IPS-20b (cell line): ENCODE measurements at regions not wholly inside any gene's neighbourhood (a gene's known extent, or its start where the extent isn't known, plus 50 kb on each side); places are given as distances from the start of the nearest gene placed in this dataset.

Experiments used
- H3K27ac ChIP-seq: one replicate; pipeline ENCODE4 v1.5.1; 2013; ENCODE audit warnings: low read length
- H3K27me3 ChIP-seq: 2 replicates; pipeline ENCODE4 v1.6.1; 2013; ENCODE audit warnings: mild to moderate bottlenecking, low read length, inconsistent platforms; ENCODE audit not compliant: insufficient read depth
- H3K36me3 ChIP-seq: 2 replicates; pipeline ENCODE4 v1.6.1; 2013; ENCODE audit warnings: low read depth, mild to moderate bottlenecking, inconsistent platforms, low read length, moderate library complexity; ENCODE audit not compliant: insufficient read depth
- H3K4me1 ChIP-seq: 2 replicates; pipeline ENCODE4 v1.6.1; 2013; ENCODE audit warnings: mild to moderate bottlenecking, control low read depth, inconsistent platforms, low read length, moderate library complexity; ENCODE audit not compliant: insufficient read depth
- H3K4me3 ChIP-seq: 2 replicates; pipeline ENCODE4 v1.5.1; 2013; ENCODE audit warnings: mild to moderate bottlenecking, low read length, inconsistent platforms
- H3K9ac ChIP-seq: 2 replicates; pipeline ENCODE4 v1.6.1; 2013; ENCODE audit warnings: low read depth, mild to moderate bottlenecking, inconsistent platforms, low read length, moderate library complexity
- H3K9me3 ChIP-seq: 2 replicates; pipeline ENCODE4 v1.6.1; 2013; ENCODE audit warnings: mild to moderate bottlenecking, low read depth, low read length, inconsistent platforms; ENCODE audit not compliant: insufficient read depth

DNA sequence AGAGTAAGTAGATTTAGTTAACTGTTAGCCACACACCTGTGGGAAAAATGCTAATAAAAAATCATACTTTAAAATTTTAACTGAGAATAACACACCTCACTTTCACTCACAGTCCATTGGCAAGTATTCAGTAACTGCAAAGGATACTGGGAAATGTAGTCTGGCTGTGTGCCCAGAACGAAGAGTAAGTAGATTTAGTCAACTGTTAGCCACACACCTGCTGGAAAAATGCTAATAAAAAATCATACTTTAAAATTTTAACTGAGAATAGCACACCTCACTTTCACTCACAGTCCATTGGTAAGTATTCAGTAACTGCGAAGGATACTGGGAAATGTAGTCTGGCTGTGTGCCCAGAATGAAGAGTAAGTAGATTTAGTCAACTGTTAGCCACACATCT lies 178.4 kb upstream of the NWD2 start:
- no peaks in the 10 kb centered on the region for H3K9me3 ChIP-seq
- H3K4me3 ChIP-seq, result no peak overlapping the region
- no peaks in the 10 kb centered on the region for H3K27me3 ChIP-seq
- no peak overlapping the region for H3K27ac ChIP-seq
- H3K36me3 ChIP-seq, result no peaks in the 10 kb centered on the region
- H3K4me1 ChIP-seq, result no peaks in the 10 kb centered on the region
- H3K9ac ChIP-seq, result no peak overlapping the region

DNA sequence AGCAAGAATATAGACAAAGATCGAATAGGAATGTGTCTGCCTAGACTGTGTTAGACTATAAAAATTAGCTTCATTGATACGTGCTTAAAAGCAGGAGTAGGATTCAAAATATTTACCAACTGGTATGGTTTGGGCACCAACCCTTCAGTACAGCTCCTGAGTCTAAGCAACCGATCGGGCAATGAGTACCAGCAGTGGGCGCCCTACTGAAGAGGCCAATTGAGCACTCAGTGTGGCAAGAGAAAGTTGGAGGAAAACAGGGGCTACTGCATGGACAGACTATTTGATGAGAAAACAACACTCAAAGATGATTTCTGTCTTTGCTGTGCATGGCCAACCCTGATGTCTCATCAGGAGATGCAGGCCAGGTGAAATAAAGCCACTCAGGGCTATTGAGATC lies 176.0 kb upstream of the NWD2 start:
- Histone ChIP-seq H3K27me3 (no peaks in the 10 kb centered on the region), H3K4me1 (no peaks in the 10 kb centered on the region), H3K36me3 (no peaks in the 10 kb centered on the region), H3K27ac (no peak overlapping the region), H3K9me3 (no peaks in the 10 kb centered on the region), H3K4me3 (no peak overlapping the region), H3K9ac (no peak overlapping the region)

DNA sequence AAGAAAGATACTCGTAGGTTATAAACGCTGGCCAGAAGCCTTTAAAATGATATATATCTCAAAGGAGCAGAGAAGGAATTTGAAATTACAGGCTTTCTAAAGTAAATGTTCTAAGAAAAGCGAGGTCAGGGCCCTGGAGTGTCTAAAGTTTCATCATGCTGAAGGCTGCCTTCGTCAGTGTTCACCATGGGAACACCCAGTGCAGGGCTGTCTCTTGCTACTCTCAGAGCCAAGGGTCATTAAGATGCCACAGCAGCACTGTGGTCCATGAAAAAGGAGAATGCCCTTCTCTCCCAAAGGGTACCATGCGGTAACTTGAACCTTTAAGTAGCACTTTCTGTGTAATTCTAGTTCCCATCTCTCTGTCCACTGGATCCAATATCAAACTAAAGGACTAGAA lies 174.5 kb upstream of the NWD2 start:
- no peak overlapping the region for H3K4me3 ChIP-seq

DNA sequence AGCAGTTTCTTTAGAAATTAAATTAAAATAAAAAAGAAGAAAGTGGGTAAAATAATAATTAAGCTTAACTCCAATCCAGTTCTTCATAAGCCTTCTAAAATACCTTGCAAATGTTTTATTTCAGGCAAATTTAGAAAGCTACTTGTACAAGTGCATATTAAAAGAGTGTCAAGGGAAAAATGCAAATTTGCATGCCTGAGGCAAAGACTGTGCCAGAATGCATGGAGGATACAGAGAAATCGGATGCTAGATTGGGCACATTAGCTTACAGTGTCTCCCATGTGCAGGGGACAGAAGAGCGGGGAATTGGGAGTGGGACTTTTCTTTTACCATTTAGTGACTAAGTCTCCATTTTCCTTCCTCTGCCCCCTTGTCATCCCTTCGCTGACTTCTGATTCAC lies 173.0 kb upstream of the NWD2 start:
- Histone ChIP-seq H3K27me3 (no peaks in the 10 kb centered on the region), H3K9me3 (no peaks in the 10 kb centered on the region), H3K9ac (no peak overlapping the region), H3K27ac (no peak overlapping the region), H3K4me1 (no peaks in the 10 kb centered on the region), H3K4me3 (no peak overlapping the region), H3K36me3 (no peaks in the 10 kb centered on the region)

More for the DNA sequence above, 174.5 kb upstream of the NWD2 start:
- H3K9me3 ChIP-seq, result no peaks in the 10 kb centered on the region
- no peaks in the 10 kb centered on the region for H3K27me3 ChIP-seq
- no peak overlapping the region for H3K27ac ChIP-seq
- H3K9ac ChIP-seq, result no peak overlapping the region
- no peaks in the 10 kb centered on the region for H3K4me1 ChIP-seq
- no peaks in the 10 kb centered on the region for H3K36me3 ChIP-seq

DNA sequence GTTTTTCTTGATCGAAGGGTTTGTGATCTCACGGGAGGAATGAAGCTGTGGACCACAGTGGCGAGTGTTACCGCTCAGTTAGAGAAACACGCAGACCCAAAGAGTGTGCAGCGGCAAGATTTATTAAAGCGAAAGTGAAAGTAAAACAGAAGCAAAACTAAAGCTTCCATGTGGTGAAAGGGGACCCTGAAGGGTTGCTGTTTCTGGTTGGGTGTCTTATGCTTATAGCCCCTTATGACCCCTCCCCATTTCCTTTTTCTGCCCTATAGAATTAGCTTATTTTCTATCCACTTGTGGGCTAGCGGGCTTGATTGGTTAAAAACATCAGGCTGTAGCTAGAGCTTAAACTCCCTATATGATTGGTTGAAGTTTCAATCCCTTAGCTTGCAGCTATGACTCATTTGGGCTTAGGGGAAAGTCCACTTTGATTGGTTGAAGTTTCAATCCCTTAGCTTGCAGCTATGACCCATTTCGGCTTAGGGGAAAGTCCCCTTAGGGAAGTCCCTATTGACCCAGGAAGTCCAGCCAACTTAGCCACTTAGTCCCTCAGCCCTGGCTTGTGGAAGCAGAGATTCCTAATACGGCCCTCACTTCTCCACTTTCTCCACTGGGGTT lies 171.2 kb upstream of the NWD2 start:
- no peak overlapping the region for H3K4me3 ChIP-seq
- H3K9me3 ChIP-seq, result no peaks in the 10 kb centered on the region
- H3K27me3 ChIP-seq, result no peaks in the 10 kb centered on the region
- no peak overlapping the region for H3K27ac ChIP-seq
- H3K36me3 ChIP-seq, result no peaks in the 10 kb centered on the region
- no peaks in the 10 kb centered on the region for H3K4me1 ChIP-seq
- no peak overlapping the region for H3K9ac ChIP-seq

DNA sequence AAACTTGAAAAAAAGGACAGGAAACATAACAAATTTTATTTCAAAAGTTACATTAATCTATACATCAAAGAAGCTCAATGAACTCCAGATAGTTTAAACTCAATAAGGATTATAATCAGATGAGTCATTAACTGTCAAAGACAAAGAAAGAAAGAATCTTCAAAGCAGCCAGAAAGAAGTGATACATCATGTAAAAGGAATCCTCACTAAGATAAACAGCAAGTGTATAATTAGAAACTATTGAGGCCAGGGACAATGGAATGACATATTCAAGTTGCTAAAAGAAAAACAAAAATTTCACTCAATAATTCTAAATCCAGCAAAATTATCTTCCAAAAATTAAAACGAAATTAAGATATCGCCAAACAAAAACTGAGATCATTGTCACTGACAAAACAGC lies 161.6 kb upstream of the NWD2 start:
- H3K27me3 ChIP-seq, result no peaks in the 10 kb centered on the region
- no peak overlapping the region for H3K9ac ChIP-seq
- no peak overlapping the region for H3K4me3 ChIP-seq
- no peaks in the 10 kb centered on the region for H3K36me3 ChIP-seq
- H3K9me3 ChIP-seq, result peaks cover 18% of the 10 kb centered on the region
- no peaks in the 10 kb centered on the region for H3K4me1 ChIP-seq
- H3K27ac ChIP-seq, result no peak overlapping the region

DNA sequence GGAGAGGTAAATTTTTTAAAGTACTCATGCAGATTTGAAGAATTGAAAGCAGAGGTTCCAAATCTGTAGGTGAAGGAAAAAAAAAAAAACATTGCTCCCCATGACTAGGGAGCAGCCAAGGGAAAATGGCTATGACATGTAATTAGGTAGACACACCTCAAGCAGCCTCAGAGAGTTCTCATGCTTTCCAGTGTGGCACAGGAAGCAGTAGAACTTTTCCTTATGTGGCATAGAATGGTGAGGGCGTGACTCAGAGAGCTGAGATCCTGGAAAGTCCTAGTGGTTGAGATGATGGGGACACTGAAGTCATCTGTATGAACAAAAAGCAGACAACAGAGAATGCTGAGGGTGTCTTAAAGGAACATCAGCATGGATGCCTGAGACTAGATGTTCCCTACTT lies 148.6 kb upstream of the NWD2 start:
- Histone ChIP-seq H3K4me1 (no peaks in the 10 kb centered on the region), H3K27me3 (no peaks in the 10 kb centered on the region), H3K9me3 (no peaks in the 10 kb centered on the region), H3K9ac (no peak overlapping the region), H3K4me3 (no peak overlapping the region), H3K27ac (no peak overlapping the region), H3K36me3 (no peaks in the 10 kb centered on the region)

DNA sequence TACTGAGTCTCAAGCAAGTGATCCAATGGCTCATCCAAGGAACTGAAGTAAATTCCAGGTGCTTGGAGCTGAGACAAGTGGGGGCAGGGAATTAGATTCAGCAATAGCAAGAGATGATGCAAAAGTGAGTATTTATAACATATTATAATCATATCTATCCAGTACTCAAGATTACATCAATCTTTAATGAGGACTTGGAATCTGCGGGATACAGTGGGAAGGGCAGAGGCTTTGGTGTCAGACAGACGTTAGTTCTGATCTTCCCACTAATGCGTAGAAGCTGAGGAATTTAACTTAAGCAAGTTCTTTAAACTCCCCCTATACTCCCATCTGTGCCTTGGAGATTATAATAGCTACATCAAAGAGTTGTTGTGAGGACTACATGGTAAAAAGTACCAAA lies 143.4 kb upstream of the NWD2 start:
- H3K27ac ChIP-seq, result no peak overlapping the region
- H3K4me3 ChIP-seq, result no peak overlapping the region
- no peaks in the 10 kb centered on the region for H3K36me3 ChIP-seq
- H3K9me3 ChIP-seq, result no peaks in the 10 kb centered on the region
- H3K4me1 ChIP-seq, result no peaks in the 10 kb centered on the region
- H3K9ac ChIP-seq, result no peak overlapping the region
- no peaks in the 10 kb centered on the region for H3K27me3 ChIP-seq

DNA sequence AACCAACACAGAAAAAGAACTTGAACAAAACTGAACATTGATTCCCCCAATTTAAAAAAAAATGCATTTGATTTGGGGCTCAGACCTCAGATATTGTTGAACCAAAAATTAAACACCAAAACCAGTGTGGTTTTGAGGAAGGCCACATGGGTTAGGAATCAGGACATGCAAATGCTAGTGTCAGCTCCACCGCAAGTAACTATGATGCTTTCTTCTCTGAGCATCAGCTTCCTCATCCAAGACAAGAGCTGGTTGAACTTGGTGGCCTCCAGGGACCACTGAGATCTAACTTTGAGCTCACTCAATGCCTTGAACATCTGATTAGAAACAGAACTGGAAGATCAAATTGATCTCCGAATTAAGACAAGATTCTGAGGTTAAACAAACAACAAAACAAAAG lies 142.9 kb upstream of the NWD2 start:
- Histone ChIP-seq H3K9me3 (no peaks in the 10 kb centered on the region), H3K9ac (no peak overlapping the region), H3K4me3 (no peak overlapping the region), H3K27ac (no peak overlapping the region), H3K4me1 (no peaks in the 10 kb centered on the region), H3K36me3 (no peaks in the 10 kb centered on the region), H3K27me3 (no peaks in the 10 kb centered on the region)

DNA sequence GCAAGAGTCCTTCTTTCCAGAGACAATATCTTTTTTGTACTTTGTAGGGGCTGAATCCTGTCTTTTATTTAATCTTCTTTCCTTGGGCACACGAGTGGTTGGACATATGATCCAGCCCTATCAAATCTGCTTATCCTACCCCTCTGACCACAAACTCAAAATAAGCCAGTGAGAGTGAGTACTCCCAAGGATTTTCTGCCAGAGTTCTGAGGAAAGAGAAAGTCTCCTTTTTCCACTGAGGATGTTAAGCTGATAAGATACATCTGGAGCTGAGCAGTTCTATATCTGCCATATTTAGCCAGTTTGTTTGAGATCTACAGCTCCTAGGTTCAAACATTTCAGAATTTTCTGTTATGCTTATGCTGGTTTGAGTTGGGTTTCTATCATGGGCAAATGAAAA lies 134.8 kb upstream of the NWD2 start:
- Histone ChIP-seq H3K4me3 (no peak overlapping the region), H3K27ac (no peak overlapping the region), H3K4me1 (no peaks in the 10 kb centered on the region), H3K36me3 (no peaks in the 10 kb centered on the region), H3K9ac (no peak overlapping the region), H3K27me3 (no peaks in the 10 kb centered on the region), H3K9me3 (no peaks in the 10 kb centered on the region)

DNA sequence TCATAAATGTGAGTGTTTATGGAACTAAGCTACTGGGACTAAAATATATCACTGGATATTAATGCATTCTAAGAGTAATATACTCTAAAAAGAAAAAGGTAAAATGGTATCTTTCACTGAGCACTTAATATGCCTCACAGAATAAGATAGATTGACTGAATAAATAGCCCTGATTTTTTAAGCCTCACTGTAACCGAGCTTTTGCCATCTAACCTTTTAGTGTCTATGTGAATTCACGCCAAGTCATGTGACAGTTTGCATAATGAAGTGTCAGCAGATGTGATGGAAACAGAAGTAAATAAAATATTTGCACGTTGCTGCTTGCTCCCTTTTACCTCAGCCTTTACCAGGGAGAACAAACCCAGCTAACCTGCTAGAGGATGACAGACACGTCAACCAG lies 119.7 kb upstream of the NWD2 start:
- Histone ChIP-seq H3K27ac (no peak overlapping the region), H3K9ac (no peak overlapping the region), H3K27me3 (no peaks in the 10 kb centered on the region), H3K4me3 (no peak overlapping the region), H3K4me1 (no peaks in the 10 kb centered on the region), H3K36me3 (no peaks in the 10 kb centered on the region), H3K9me3 (no peaks in the 10 kb centered on the region)

DNA sequence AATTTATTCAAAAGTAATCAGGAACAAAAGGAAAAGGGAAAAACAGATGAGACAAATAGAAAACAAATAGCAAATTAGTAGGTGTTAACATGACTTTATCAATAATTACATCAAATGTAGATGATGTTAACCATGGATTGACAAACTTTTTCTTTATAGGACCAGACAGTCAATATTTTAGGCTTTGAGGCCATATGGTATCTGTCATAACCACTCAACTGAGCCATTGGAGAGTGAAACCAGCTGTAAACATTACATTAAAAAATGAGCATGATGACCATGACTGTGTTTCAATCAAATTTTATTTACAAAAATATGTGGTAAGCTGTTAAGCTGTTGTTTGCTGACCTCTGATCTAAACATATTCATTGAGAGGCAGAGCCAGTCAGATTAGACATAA lies 118.5 kb upstream of the NWD2 start:
- Histone ChIP-seq H3K9me3 (no peaks in the 10 kb centered on the region), H3K27me3 (no peaks in the 10 kb centered on the region), H3K9ac (no peak overlapping the region), H3K4me3 (no peak overlapping the region), H3K4me1 (no peaks in the 10 kb centered on the region), H3K36me3 (no peaks in the 10 kb centered on the region), H3K27ac (no peak overlapping the region)

DNA sequence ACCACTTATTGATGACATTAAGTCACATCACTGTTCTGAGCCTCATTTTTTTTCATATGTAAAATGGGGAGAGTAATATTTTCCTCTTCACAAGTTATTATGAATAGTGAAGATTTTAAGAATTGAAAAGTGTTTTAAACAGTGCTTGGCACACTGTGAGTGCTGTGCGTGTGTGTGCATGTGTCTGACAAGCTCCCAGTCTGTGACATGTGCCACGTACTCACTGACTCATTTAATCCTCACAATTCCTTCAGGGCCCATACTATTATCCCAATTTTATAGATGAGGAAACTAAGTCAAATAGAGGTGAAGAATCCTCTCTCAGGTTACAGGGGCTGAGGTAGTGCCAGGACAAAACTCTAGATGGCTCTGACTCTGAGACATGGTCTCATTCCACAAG lies 114.1 kb upstream of the NWD2 start:
- H3K27ac ChIP-seq, result no peak overlapping the region
- H3K9ac ChIP-seq, result no peak overlapping the region
- no peaks in the 10 kb centered on the region for H3K9me3 ChIP-seq
- no peaks in the 10 kb centered on the region for H3K36me3 ChIP-seq
- no peaks in the 10 kb centered on the region for H3K27me3 ChIP-seq
- H3K4me1 ChIP-seq, result no peaks in the 10 kb centered on the region
- no peak overlapping the region for H3K4me3 ChIP-seq
